Transverse colon (tissue), 4 donors: ENCODE measurements at regions not wholly inside any gene's neighbourhood (a gene's known extent, or its start where the extent isn't known, plus 50 kb on each side); places are given as distances from the start of the nearest gene placed in this dataset.
"Not testable (repeated sequence)": the region's sequence is repeated elsewhere in the genome, so short reads cannot be mapped to it uniquely, and the experiment has no call there.

ENCODE experiments used
- DNase-seq: peaks from one replicate; pipeline ENCODE4 v3.0.0-alpha.2; 2019
- H3K27ac ChIP-seq, 4 donors: fragments of 200-600 bp; sonication (generic); 2 replicates each; pipeline ENCODE4 v1.5.1; 2016 to 2018; ENCODE audit warnings: inconsistent platforms in 4 of 4
- H3K27me3 ChIP-seq: fragments of 200-600 bp; sonication (generic); 2 replicates; pipeline ENCODE4 v1.5.1; 2017; ENCODE audit warnings: inconsistent platforms
- H3K36me3 ChIP-seq, 4 donors: fragments of 200-600 bp; sonication (generic); 2 replicates each; pipeline ENCODE4 v1.5.1; 2017 to 2019; ENCODE audit warnings: inconsistent platforms in 4 of 4
- H3K4me1 ChIP-seq, 4 donors: fragments of 200-600 bp; sonication (generic); 2 replicates each; pipeline ENCODE4 v1.5.1; 2017 to 2020; ENCODE audit warnings: inconsistent platforms in 4 of 4
- H3K4me3 ChIP-seq, 4 donors: fragments of 200-600 bp; sonication (generic); 1 replicate in 1 of 4; 2 replicates in 3 of 4; pipeline versions ENCODE4 v1.5.1 to v1.6.1; 2017 to 2019; ENCODE audit warnings: inconsistent platforms in 4 of 4
- H3K9me3 ChIP-seq, 2 donors: fragments of 200-600 bp; sonication (generic); 2 replicates each; pipeline ENCODE4 v1.5.1; 2017 to 2019; ENCODE audit warnings: inconsistent platforms in 2 of 2
- EP300 ChIP-seq: sonication (generic); formaldehyde crosslinking; IDR thresholded peaks from one replicate; pipeline ENCODE4 v1.6.1; 2017; ENCODE audit warnings: antibody characterized with exemption, low read depth
- POLR2A ChIP-seq: fragments of 450-650 bp; IDR thresholded peaks from one replicate; pipeline ENCODE4 v1.6.1; 2016; ENCODE audit warnings: antibody characterized with exemption, mild to moderate bottlenecking, moderate library complexity
- POLR2AphosphoS5 ChIP-seq, 3 donors: sonication (generic); formaldehyde crosslinking; IDR thresholded peaks; one replicate each; pipeline ENCODE4 v1.6.1; 2016; ENCODE audit warnings: antibody characterized with exemption in 3 of 3
- WGBS, 2 donors: methylation state at CpG; one replicate each; pipeline ENCODE4 v1.1.5; 2018; ENCODE audit warnings: low coverage in 1 of 2; 5-methylcytosine and 5-hydroxymethylcytosine counted together
- in situ Hi-C, 4 donors: fragments of 200-750 bp; cut with MboI; loops; one replicate each; pipeline versions ENCODE4 v1.15.0 to v1.15.1; 2017; ENCODE audit warnings: low sequenced_read_pairs in 3 of 4, low pct_ligation_motif_present in 1 of 4, low pct_unique_long_range_greater_than_20kb in 1 of 4
- intact Hi-C: fragments of 100-400 bp; cut with DNase I; formaldehyde crosslinking; loops from one replicate; pipeline ENCODE4 v1.15.1; 2023; ENCODE audit warnings: low total_unique reads
- TF ChIP-seq, protein P1 (sequence below), 5 experiments: fragments of 200-600 bp in 3 of 5; fragments of 450-650 bp in 2 of 5; sonication (generic) in 3 of 5; IDR thresholded peaks; 1 replicate in 2 of 5; 2 replicates in 3 of 5; pipeline ENCODE4 v1.5.1; 2016 to 2017; ENCODE audit warnings: antibody characterized with exemption in 5 of 5, inconsistent platforms in 3 of 5, mild to moderate bottlenecking in 2 of 5, moderate library complexity in 1 of 5

DNA sequence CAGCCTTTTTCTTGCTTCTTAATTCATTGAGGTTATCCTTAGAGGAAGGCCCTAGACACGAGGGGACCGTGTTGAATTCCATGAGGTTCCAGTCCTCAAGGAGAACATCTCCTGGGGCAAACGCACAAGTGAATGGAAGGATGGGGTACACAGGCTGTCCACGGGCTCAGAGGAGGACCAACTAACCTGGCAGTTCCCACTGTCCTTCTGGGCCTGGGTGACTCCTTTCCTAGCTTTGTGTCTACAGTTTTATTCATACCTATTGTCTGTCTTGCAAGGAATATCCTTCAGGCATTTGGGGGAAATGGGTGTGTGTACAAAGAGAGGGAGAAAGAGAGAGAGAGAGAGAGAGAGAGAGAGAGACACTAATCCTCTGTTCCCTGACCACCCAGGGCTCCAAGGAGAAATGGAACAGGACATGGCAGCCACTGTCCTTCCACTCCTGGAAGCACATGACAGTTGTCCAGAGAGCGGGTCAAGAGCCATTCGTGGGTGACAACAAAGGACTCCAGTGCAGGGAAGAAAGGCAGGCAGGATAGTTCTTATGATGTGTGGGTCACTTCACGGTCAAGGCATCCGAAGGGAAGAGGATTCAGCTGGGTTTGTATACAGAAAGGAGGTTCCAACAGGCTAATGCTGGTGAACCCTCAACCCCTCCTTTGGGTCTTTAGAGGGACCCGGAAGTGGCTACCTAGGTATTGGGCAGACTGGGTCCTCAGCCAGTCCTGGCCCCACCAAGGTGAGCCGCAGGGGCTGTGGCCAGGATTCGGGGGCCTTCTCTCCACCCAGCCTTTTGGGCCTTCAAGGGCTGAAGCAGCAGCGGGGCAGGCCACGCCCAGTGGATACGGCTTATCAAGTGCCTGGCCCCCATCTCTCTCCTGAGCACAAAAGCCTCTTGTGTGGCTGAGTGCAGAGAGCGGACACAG is 150.6 kb downstream of the MYCN start:
- Histone ChIP-seq H3K4me1 (peaks cover 0 to 14% (median 7%) of the 10 kb centered on the region in 4 donors), H3K36me3 (no peaks in the 10 kb centered on the region), H3K9me3 (no peaks in the 10 kb centered on the region), H3K27ac (no peak overlapping the region), H3K27me3 (no peaks in the 10 kb centered on the region), H3K4me3 (no peak overlapping the region)
- no peak for DNase-seq
- in situ Hi-C loops, result no loop called here
- WGBS, 2 donors, result 82 to 94% methylated on average over 4 to 15 of the region's 15 CpGs
- TF ChIP-seq, protein P1, sequence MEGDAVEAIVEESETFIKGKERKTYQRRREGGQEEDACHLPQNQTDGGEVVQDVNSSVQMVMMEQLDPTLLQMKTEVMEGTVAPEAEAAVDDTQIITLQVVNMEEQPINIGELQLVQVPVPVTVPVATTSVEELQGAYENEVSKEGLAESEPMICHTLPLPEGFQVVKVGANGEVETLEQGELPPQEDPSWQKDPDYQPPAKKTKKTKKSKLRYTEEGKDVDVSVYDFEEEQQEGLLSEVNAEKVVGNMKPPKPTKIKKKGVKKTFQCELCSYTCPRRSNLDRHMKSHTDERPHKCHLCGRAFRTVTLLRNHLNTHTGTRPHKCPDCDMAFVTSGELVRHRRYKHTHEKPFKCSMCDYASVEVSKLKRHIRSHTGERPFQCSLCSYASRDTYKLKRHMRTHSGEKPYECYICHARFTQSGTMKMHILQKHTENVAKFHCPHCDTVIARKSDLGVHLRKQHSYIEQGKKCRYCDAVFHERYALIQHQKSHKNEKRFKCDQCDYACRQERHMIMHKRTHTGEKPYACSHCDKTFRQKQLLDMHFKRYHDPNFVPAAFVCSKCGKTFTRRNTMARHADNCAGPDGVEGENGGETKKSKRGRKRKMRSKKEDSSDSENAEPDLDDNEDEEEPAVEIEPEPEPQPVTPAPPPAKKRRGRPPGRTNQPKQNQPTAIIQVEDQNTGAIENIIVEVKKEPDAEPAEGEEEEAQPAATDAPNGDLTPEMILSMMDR (IDR thresholded peaks at IDR 0.05), result no peak
- TF ChIP-seq POLR2AphosphoS5 (IDR thresholded peaks at IDR 0.05) (no peak), POLR2A (no peak), EP300 (no peak)
- intact Hi-C loops, result no loop called here

DNA sequence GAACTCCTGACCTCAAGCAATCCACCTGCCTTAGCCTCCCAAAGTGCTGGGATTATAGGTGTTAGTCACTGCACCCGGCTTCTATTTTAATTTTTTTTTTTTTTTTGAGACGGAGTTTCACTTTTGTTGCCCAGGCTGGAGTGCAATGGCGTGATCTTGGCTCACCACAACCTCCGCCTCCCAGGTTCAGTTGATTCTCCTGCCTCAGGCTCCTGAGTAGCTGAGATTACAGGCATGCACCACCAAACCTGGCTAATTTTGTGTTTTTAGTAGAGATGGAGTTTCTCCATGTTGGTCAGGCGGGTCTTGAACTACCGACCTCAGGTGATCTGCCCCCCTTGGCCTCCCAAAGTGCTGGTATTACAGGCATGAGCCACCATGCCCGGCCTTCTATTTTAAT is 149.1 kb downstream of the MYCN start:
- in situ Hi-C loops, DNase-seq: not testable (repeated sequence)

DNA sequence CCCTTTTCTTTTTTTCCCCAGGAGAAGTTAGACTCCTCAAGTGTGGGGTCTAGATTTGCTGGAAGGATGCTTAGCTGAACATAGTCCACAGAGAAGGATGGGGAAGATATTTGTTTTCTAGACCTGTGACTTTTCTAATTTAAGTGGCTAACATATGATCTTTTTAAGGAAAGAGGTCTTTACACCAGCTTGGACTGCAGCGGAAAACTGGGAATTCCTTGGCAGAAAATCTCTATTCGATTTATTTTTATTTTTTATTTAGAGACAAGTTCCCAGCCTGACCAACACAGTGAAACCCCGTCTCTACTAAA is 148.4 kb downstream of the MYCN start:
- Histone ChIP-seq H3K36me3 (no peaks in the 10 kb centered on the region), H3K27ac (no peak overlapping the region), H3K27me3 (no peaks in the 10 kb centered on the region), H3K9me3 (no peaks in the 10 kb centered on the region), H3K4me3 (no peak overlapping the region), H3K4me1 (peaks cover 0 to 2% (median 0%) of the 10 kb centered on the region in 4 donors)
- in situ Hi-C loops, result no loop called here
- intact Hi-C loops, result no loop called here
- TF ChIP-seq POLR2A (no peak), EP300 (no peak), POLR2AphosphoS5 (IDR thresholded peaks at IDR 0.05) (no peak)
- TF ChIP-seq, protein P1 (IDR thresholded peaks at IDR 0.05), result no peak
- DNase-seq, result no peak
- WGBS, 2 donors, result 72 to 77% methylated on average over 3 of the region's 3 CpGs

More for the DNA sequence above, 149.1 kb downstream of the MYCN start:
- H3K4me3 ChIP-seq, H3K36me3 ChIP-seq, H3K9me3 ChIP-seq, intact Hi-C loops, H3K4me1 ChIP-seq, H3K27ac ChIP-seq, H3K27me3 ChIP-seq: not testable (repeated sequence)
- 82 to 83% methylated on average over 4 to 7 of the region's 7 CpGs for WGBS, 2 donors

DNA sequence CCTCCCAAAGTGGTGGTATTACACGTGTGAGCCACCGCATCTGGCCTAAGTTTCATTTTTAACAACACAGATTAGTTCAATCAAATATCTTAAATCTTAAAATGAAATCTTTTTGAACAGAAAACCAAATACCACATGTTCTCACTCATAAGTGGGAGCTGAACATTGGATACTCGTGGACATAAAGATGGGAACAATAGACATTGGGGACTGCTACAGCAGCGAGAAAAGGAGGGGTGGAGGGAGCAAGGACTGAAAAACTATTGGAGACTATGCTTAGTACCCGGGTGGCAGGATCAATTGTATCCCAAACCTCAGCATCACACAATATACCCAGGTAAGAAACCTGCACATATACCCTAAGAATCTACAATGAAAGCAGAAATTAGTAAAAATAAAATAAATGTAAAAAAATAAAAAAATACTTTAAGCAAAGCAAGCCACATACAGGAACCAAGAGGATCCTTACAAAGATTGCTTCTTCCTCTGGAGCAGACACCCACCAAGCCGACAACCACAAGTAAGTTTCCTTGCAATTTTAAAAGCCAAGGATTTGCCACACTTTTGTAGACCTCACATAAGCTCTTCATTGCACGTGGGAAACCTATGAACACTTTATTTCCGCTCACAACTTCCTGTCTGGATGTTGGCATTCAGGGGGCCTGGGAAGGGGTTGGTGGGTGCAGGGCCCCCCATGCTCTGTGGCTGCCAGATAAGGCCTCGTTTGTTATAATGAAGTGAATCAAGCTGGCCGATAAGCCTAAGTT is 147.9 kb downstream of the MYCN start:
- TF ChIP-seq, protein P1 (IDR thresholded peaks at IDR 0.05), result no peak
- no peak for TF ChIP-seq POLR2AphosphoS5 (IDR thresholded peaks at IDR 0.05)
- no peak for TF ChIP-seq POLR2A
- TF ChIP-seq EP300, result no peak
- WGBS, 2 donors, result 66 to 70% methylated on average over 6 to 10 of the region's 10 CpGs
- Histone ChIP-seq H3K27me3 (no peaks in the 10 kb centered on the region), H3K27ac (no peak overlapping the region), H3K9me3 (no peaks in the 10 kb centered on the region), H3K4me3 (no peak overlapping the region), H3K4me1 (no peaks in the 10 kb centered on the region), H3K36me3 (no peaks in the 10 kb centered on the region)
- in situ Hi-C loops (no loop called here), intact Hi-C loops (no loop called here)
- no peak for DNase-seq

DNA sequence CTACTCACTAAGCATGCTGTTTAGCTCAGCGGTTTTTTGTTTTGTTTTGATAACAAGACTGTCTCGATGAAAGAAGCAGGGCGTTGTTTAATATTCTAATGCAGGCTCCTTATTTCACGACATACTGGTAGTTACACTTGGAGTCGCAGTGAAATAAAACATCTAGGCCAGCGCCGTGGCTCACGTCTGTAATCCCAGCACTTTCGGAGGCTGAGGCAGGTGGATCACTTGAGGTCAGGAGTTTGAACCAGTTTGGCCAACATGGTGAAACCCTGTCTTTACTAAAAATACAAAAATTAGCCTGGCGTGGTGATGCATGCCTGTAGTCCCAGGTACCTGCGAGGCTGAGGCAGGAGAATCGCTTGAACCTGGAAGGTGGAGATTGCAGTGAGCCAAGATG is 145.8 kb downstream of the MYCN start:
- H3K4me1 ChIP-seq, H3K36me3 ChIP-seq, H3K27ac ChIP-seq, DNase-seq, intact Hi-C loops, H3K27me3 ChIP-seq, H3K9me3 ChIP-seq, H3K4me3 ChIP-seq, in situ Hi-C loops: not testable (repeated sequence)
- 85 to 92% methylated on average over 12 of the region's 12 CpGs for WGBS, 2 donors
